SH-SY5Y (cell line): ENCODE measurements at regions not wholly inside any gene's neighbourhood (a gene's known extent, or its start where the extent isn't known, plus 50 kb on each side); places are given as distances from the start of the nearest gene placed in this dataset.

Experiments used
- GATA2 ChIP-seq: IDR thresholded peaks from 2 replicates; pipeline ENCODE4 v1.6.1; 2011; ENCODE audit warnings: mild to moderate bottlenecking, low read depth, low read length
- GATA3 ChIP-seq: IDR thresholded peaks from 2 replicates; pipeline ENCODE4 v1.6.1; 2011; ENCODE audit warnings: low read depth, mild to moderate bottlenecking, low read length, moderate library complexity

DNA sequence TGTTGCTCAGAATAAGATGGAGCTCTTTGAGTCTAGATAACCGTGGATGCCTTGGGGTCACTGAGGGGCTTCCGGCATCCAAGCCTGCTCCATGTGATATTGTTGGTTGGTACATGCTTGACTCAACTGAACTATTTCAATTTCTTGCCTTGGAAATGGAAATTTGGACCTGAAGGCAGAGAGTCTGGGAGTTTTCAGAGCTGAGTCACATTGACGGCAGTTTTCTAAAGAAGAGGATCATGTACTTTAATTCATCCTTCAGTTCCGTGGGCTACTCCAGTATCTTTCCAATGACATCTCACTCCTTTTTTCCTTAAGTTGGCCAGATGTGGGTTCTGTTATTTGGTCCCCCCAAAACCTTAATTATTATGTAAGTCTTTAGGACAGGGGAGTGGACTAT, 100.5 kb downstream of the MFAP3L start:
- no peak for TF ChIP-seq GATA2
- no peak for TF ChIP-seq GATA3
